GM18870 (cell line): ENCODE measurements at regions not wholly inside any gene's neighbourhood (a gene's known extent, or its start where the extent isn't known, plus 50 kb on each side); places are given as distances from the start of the nearest gene placed in this dataset.
A peak's percentile ranks its signal among the peaks of the same experiment; 100 is the strongest.

Experiments
- ATAC-seq: cut with Tn5 transposase; IDR thresholded peaks from one replicate; pipeline ENCODE4 v1.9.1; 2021; ENCODE audit warnings: moderate library complexity; ENCODE audit not compliant: unreplicated experiment

GRCh38 chrX:110408949-110409588 lies 50.4 kb downstream of the RTL9 start:
- no peak for ATAC-seq

GRCh38 chrX:110409925-110410324 lies 51.3 kb downstream of the RTL9 start:
- ATAC-seq: no peak

- no peak for ATAC-seq
Observed at GRCh38 chrX:110410603-110411002, 52.0 kb downstream of the RTL9 start.

GRCh38 chrX:110412971-110413726 lies 54.5 kb downstream of the RTL9 start:
- ATAC-seq: peak; percentile 48

GRCh38 chrX:110413727-110414124 lies 55.1 kb downstream of the RTL9 start:
- no peak for ATAC-seq

- peak; percentile 28 for ATAC-seq
Observed at GRCh38 chrX:110414273-110414672, 55.6 kb downstream of the RTL9 start.

- peak; percentile 85 for ATAC-seq
Observed at GRCh38 chrX:110414679-110415439, 56.2 kb downstream of the RTL9 start.

- no peak for ATAC-seq
Observed at GRCh38 chrX:110415440-110416170, 57.0 kb downstream of the RTL9 start.

- no peak for ATAC-seq
Observed at GRCh38 chrX:110417128-110417527, 58.5 kb downstream of the RTL9 start.

- no peak for ATAC-seq
Observed at GRCh38 chrX:110418316-110419235, 59.9 kb downstream of the RTL9 start.

GRCh38 chrX:110419512-110419911 lies 60.9 kb downstream of the RTL9 start:
- no peak for ATAC-seq

GRCh38 chrX:110420771-110421499 lies 62.3 kb downstream of the RTL9 start:
- peak; percentile 64 for ATAC-seq

GRCh38 chrX:110421500-110422455 lies 63.1 kb downstream of the RTL9 start:
- ATAC-seq: no peak

GRCh38 chrX:110425222-110426154 lies 66.8 kb downstream of the RTL9 start:
- ATAC-seq: no peak

GRCh38 chrX:110426155-110426504 lies 67.5 kb downstream of the RTL9 start:
- ATAC-seq: no peak

GRCh38 chrX:110427076-110427475 lies 68.4 kb downstream of the RTL9 start:
- no peak for ATAC-seq

GRCh38 chrX:110428144-110428543 lies 69.5 kb downstream of the RTL9 start:
- no peak for ATAC-seq
